ENCODE measurements at regions not wholly inside any gene's neighbourhood (a gene's known extent, or its start where the extent isn't known, plus 50 kb on each side); places are given as distances from the start of the nearest gene placed in this dataset.
"Not testable (repeated sequence)": the region's sequence is repeated elsewhere in the genome, so short reads cannot be mapped to it uniquely, and the experiment has no call there.

GRCh38 chr3:130826516-130827182 lies 67.2 kb upstream of the ATP2C1 start:
- TF ChIP-seq, protein P1, sequence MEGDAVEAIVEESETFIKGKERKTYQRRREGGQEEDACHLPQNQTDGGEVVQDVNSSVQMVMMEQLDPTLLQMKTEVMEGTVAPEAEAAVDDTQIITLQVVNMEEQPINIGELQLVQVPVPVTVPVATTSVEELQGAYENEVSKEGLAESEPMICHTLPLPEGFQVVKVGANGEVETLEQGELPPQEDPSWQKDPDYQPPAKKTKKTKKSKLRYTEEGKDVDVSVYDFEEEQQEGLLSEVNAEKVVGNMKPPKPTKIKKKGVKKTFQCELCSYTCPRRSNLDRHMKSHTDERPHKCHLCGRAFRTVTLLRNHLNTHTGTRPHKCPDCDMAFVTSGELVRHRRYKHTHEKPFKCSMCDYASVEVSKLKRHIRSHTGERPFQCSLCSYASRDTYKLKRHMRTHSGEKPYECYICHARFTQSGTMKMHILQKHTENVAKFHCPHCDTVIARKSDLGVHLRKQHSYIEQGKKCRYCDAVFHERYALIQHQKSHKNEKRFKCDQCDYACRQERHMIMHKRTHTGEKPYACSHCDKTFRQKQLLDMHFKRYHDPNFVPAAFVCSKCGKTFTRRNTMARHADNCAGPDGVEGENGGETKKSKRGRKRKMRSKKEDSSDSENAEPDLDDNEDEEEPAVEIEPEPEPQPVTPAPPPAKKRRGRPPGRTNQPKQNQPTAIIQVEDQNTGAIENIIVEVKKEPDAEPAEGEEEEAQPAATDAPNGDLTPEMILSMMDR (IDR thresholded peaks at IDR 0.05) = no peak
- intact Hi-C loops (cut with DNase I) = no loop called here

GRCh38 chr3:130827486-130827885 lies 66.4 kb upstream of the ATP2C1 start:
- Histone ChIP-seq H3K27ac (no peak overlapping the region), H3K4me3 (no peak overlapping the region), H3K27me3 (no peaks in the 10 kb centered on the region), H3K4me1 (no peaks in the 10 kb centered on the region), H3K9me3 (no peaks in the 10 kb centered on the region), H3K36me3 (no peaks in the 10 kb centered on the region)
- ATAC-seq = no peak
- DNase-seq = no peak
- TF ChIP-seq, protein P1 (IDR thresholded peaks at IDR 0.05) = no peak
- intact Hi-C loops (cut with DNase I) = no loop called here

More at GRCh38 chr3:130826516-130827182, 67.2 kb upstream of the ATP2C1 start:
- no peak for DNase-seq
- Histone ChIP-seq H3K27ac (no peak overlapping the region), H3K4me3 (no peak overlapping the region), H3K4me1 (no peaks in the 10 kb centered on the region), H3K27me3 (no peaks in the 10 kb centered on the region), H3K36me3 (no peaks in the 10 kb centered on the region), H3K9me3 (no peaks in the 10 kb centered on the region)
- ATAC-seq = no peak

GRCh38 chr3:130828948-130829947 lies 64.6 kb upstream of the ATP2C1 start:
- H3K4me3 ChIP-seq = no peak overlapping the region
- no peak overlapping the region for H3K27ac ChIP-seq
- intact Hi-C loops (cut with DNase I) = no loop called here
- TF ChIP-seq, protein P1 (IDR thresholded peaks at IDR 0.05) = no peak
- H3K9me3 ChIP-seq = no peaks in the 10 kb centered on the region
- no peaks in the 10 kb centered on the region for H3K36me3 ChIP-seq
- H3K4me1 ChIP-seq = no peaks in the 10 kb centered on the region
- DNase-seq (no peak), ATAC-seq (no peak)
- no peaks in the 10 kb centered on the region for H3K27me3 ChIP-seq

DNA sequence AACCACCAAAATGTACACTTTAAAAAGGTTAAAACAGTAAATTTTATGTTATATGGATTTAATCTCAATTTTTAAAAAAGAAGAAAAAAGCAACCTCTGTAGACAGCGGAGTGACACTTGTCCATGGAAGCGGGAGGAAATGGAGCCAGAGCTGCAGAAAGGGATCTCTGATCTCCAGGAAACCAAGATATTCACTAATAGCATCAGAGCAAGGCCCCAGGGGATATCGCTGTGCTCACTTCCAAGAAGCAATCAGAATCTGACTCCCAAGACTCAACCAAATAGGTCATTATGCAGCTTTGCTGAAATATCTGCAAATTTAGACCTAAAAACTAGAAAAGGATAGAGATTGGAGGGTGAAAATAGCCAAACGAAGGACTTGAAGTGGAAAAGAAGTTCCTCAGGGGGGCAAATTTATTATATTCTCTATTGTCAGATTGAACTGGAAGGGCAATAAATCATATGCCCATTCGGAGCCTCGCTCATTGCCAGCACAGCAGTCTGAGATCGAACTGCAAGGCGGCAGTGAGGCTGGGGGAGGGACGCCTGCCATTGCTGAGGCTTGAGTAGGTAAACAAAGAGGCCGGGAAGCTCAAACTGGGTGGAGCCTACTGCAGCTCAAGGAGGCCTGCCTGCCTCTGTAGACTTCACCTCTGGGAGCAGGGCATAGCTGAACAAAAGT lies 62.0 kb upstream of the ATP2C1 start:
- Histone ChIP-seq H3K27me3 (no peaks in the 10 kb centered on the region), H3K4me1 (no peaks in the 10 kb centered on the region), H3K27ac (no peak overlapping the region), H3K4me3 (no peak overlapping the region), H3K9me3 (no peaks in the 10 kb centered on the region), H3K36me3 (no peaks in the 10 kb centered on the region)
- DNase-seq (no peak), ATAC-seq (no peak)
- TF ChIP-seq, protein P1 (IDR thresholded peaks at IDR 0.05) = no peak
- intact Hi-C loops (cut with DNase I) = no loop called here

DNA sequence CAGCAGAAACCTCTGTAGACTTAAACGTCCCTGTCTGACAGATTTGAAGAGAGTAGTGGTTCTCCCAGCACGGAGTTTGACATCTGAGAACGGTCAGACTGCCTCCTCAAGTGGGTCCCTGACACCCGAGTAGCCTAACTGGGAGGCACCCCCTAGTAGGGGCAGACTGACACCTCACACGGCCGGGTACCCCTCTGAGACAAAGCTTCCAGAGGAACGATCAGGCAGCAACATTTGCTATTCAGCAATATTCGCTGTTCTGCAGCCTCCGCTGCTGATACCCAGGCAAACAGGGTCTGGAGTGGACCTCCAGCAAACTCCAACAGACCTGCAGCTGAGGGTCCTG lies 61.5 kb upstream of the ATP2C1 start:
- ATAC-seq; intact Hi-C loops (cut with DNase I); H3K27ac ChIP-seq; DNase-seq; H3K9me3 ChIP-seq; H3K4me3 ChIP-seq; H3K27me3 ChIP-seq; H3K4me1 ChIP-seq; H3K36me3 ChIP-seq: not testable (repeated sequence)

Data from left lung (tissue), 4 donors.